Kidney (tissue), 13 donors: ENCODE measurements at regions not wholly inside any gene's neighbourhood (a gene's known extent, or its start where the extent isn't known, plus 50 kb on each side); places are given as distances from the start of the nearest gene placed in this dataset.

Source experiments
- DNase-seq, 5 donors: peaks; one replicate each; pipeline ENCODE4 v3.0.0-alpha.2; 2013 to 2020
- FAIRE-seq: peaks from 2 replicates; lab custom pipeline; 2012; peaks lifted over from hg19 to GRCh38; lab: Jason Lieb, UNC
- H3K27ac ChIP-seq, 2 donors: one replicate each; pipeline ENCODE4 v1.7.0; 2013; ENCODE audit warnings: low read depth in 2 of 2, low read length in 2 of 2, inconsistent platforms in 1 of 2
- H3K27me3 ChIP-seq: one replicate; pipeline ENCODE4 v1.7.1; 2013; ENCODE audit warnings: low read length, inconsistent platforms; ENCODE audit not compliant: control insufficient read depth, insufficient read depth
- H3K36me3 ChIP-seq, 3 donors: one replicate each; pipeline versions ENCODE4 v1.7.0 to v1.7.1; 2013; ENCODE audit warnings: low read length in 3 of 3, control low read depth in 1 of 3, inconsistent platforms in 1 of 3; ENCODE audit not compliant: insufficient read depth in 3 of 3, control insufficient read depth in 2 of 3
- H3K4me1 ChIP-seq, 3 donors: one replicate each; pipeline versions ENCODE4 v1.7.0 to v1.7.1; 2013; ENCODE audit warnings: low read length in 3 of 3, inconsistent platforms in 1 of 3, low read depth in 1 of 3; ENCODE audit not compliant: control insufficient read depth in 2 of 3, insufficient read depth in 2 of 3
- H3K4me3 ChIP-seq, 3 donors: one replicate each; pipeline versions ENCODE4 v1.7.0 to v1.8.1; 2013; ENCODE audit warnings: low read length in 3 of 3, control low read depth in 1 of 3, inconsistent platforms in 1 of 3
- H3K9ac ChIP-seq, 3 donors: one replicate each; pipeline versions ENCODE4 v1.7.0 to v1.7.1; 2013; ENCODE audit warnings: low read length in 3 of 3, control low read depth in 1 of 3, inconsistent platforms in 1 of 3
- H3K9me3 ChIP-seq, 3 donors: one replicate each; pipeline versions ENCODE4 v1.7.0 to v1.7.1; 2013; ENCODE audit warnings: low read length in 3 of 3, control low read depth in 1 of 3, inconsistent platforms in 1 of 3; ENCODE audit not compliant: control insufficient read depth in 2 of 3, insufficient read depth in 1 of 3
- CTCF ChIP-seq: IDR thresholded peaks from 3 replicates; pipeline ENCODE4 v1.5.1; 2012; ENCODE audit warnings: mild to moderate bottlenecking, moderate library complexity, borderline replicate concordance; ENCODE audit not compliant: insufficient read depth; ENCODE audit errors: extremely low read depth
- intact Hi-C: fragments of 100-400 bp; cut with DNase I; formaldehyde crosslinking; loops from one replicate; pipeline ENCODE4 v1.11.1; 2022
- donor health status: control.
- donor health status: control.
- donor health status: control.
- donor health status: control.
- donor health status: control.
- donor health status: DM: yes; HTN: yes; CAD: no.
- donor health status: Normal renal cell carcinoma (clear cell type).

- H3K9ac ChIP-seq: no peak overlapping the region
- H3K27me3 ChIP-seq: no peaks in the 10 kb centered on the region
- no peak overlapping the region for H3K27ac ChIP-seq
- H3K36me3 ChIP-seq: no peaks in the 10 kb centered on the region
- H3K4me1 ChIP-seq: no peaks in the 10 kb centered on the region
- FAIRE-seq: no peak
- no peaks in the 10 kb centered on the region for H3K9me3 ChIP-seq
- TF ChIP-seq CTCF: no peak
- DNase-seq: no peak
- no peak overlapping the region for H3K4me3 ChIP-seq
- intact Hi-C loops: no loop called here
Observed at GRCh38 chr5:136646915-136647314, 281.6 kb upstream of the TRPC7 start.

DNA sequence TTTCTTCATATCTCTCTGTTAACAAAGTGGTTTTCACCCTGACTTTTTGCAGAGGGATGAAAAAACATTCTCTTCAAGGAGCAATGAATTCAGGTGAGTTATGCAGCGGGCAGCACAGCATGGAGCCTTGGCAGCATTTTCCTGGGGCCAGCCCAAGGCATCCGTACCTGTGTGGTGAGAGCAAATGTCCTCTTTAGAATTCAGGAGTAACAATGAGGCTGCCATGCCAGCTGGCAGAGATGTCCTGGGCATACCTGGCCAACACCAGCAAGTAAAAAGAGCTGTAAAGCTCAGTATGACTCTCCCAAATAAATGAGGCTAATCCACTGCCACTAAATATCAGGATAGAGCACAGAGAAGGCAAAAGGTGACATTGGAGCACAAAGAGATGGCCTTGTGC is 277.6 kb upstream of the TRPC7 start:
- TF ChIP-seq CTCF: no peak
- Histone ChIP-seq H3K9ac (no peak overlapping the region), H3K4me3 (no peak overlapping the region), H3K27ac (no peak overlapping the region), H3K9me3 (no peaks in the 10 kb centered on the region), H3K27me3 (no peaks in the 10 kb centered on the region), H3K4me1 (no peaks in the 10 kb centered on the region), H3K36me3 (no peaks in the 10 kb centered on the region)
- FAIRE-seq: no peak
- no peak for DNase-seq
- intact Hi-C loops: no loop called here

DNA sequence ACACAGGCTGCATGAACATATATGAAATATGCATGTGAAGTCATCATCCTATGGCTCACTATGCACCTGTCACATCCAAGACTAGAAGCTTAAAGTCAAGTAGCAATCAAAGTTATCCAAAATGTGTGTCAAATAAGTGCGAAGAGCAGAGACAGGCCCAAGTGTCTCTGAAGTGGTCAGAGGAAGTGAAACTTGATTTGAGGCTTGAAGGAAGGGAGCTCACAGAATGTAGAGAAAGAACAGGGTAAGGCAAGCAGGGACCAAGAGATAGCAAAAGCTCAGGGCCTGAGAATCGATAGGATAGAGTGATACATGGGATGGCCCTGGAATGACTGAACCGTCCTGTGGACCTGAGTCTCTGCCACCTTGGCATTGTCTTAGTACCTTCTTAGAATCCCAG is 274.3 kb upstream of the TRPC7 start:
- FAIRE-seq (no peak), DNase-seq (no peak)
- H3K27ac ChIP-seq: no peak overlapping the region
- H3K4me1 ChIP-seq: peaks cover 0 to 8% (median 0%) of the 10 kb centered on the region in 3 donors
- H3K4me3 ChIP-seq: no peak overlapping the region
- H3K36me3 ChIP-seq: no peaks in the 10 kb centered on the region
- no peak for TF ChIP-seq CTCF
- intact Hi-C loops: no loop called here
- no peak overlapping the region for H3K9ac ChIP-seq
- H3K9me3 ChIP-seq: no peaks in the 10 kb centered on the region
- no peaks in the 10 kb centered on the region for H3K27me3 ChIP-seq

- Histone ChIP-seq H3K9me3 (no peaks in the 10 kb centered on the region), H3K27me3 (no peaks in the 10 kb centered on the region), H3K27ac (no peak overlapping the region), H3K4me1 (peaks cover 0 to 10% (median 0%) of the 10 kb centered on the region in 3 donors), H3K36me3 (no peaks in the 10 kb centered on the region), H3K9ac (no peak overlapping the region), H3K4me3 (no peak overlapping the region)
- DNase-seq (no peak), FAIRE-seq (no peak)
- intact Hi-C loops: no loop called here
- TF ChIP-seq CTCF: no peak
Observed at GRCh38 chr5:136638084-136638483, 272.7 kb upstream of the TRPC7 start.
